ENCODE measurements at regions not wholly inside any gene's neighbourhood (a gene's known extent, or its start where the extent isn't known, plus 50 kb on each side); places are given as distances from the start of the nearest gene placed in this dataset.

- Histone ChIP-seq H3K4me1 (ENCODE audit: insufficient read depth, low read length) (no peaks in the 10 kb centered on the region), H3K27ac (ENCODE audit: low read depth in 1 of 2, low read length in 2 of 2) (no peak overlapping the region), H3K36me3 (ENCODE audit: insufficient read depth, low read length) (no peaks in the 10 kb centered on the region), H3K27me3 (ENCODE audit: control insufficient read depth in 1 of 2, insufficient read depth in 2 of 2, low read length in 2 of 2) (peaks cover 0 to 7% of the 10 kb centered on the region in 2 experiments), H3K4me3 (ENCODE audit: low read length) (no peak overlapping the region), H3K9me3 (ENCODE audit: control insufficient read depth in 1 of 2, insufficient read depth in 1 of 2, low read length in 2 of 2) (no peaks in the 10 kb centered on the region)
- POLR2A ChIA-PET, result no interaction called here
- TF ChIP-seq, protein P1, sequence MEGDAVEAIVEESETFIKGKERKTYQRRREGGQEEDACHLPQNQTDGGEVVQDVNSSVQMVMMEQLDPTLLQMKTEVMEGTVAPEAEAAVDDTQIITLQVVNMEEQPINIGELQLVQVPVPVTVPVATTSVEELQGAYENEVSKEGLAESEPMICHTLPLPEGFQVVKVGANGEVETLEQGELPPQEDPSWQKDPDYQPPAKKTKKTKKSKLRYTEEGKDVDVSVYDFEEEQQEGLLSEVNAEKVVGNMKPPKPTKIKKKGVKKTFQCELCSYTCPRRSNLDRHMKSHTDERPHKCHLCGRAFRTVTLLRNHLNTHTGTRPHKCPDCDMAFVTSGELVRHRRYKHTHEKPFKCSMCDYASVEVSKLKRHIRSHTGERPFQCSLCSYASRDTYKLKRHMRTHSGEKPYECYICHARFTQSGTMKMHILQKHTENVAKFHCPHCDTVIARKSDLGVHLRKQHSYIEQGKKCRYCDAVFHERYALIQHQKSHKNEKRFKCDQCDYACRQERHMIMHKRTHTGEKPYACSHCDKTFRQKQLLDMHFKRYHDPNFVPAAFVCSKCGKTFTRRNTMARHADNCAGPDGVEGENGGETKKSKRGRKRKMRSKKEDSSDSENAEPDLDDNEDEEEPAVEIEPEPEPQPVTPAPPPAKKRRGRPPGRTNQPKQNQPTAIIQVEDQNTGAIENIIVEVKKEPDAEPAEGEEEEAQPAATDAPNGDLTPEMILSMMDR (IDR thresholded peaks at IDR 0.05), result no peak
- intact Hi-C loops (cut with DNase I, micrococcal nuclease), result no loop called here
- DNase-seq (no peak), ATAC-seq (ENCODE audit: poor library complexity) (no peak)
- CTCF ChIA-PET, result no interaction called here
- no peaks in the 10 kb centered on the region for H3K4me1 Mint-ChIP-seq (ENCODE audit: low read depth)
- H3K27ac Mint-ChIP-seq, result no peak overlapping the region
- H3K4me3 Mint-ChIP-seq, result no peak overlapping the region
- no peaks in the 10 kb centered on the region for H3K9me3 Mint-ChIP-seq
- no peaks in the 10 kb centered on the region for H3K36me3 Mint-ChIP-seq (ENCODE audit: low read depth)
- peaks cover 34% of the 10 kb centered on the region for H3K27me3 Mint-ChIP-seq
Observed at GRCh38 chr14:38880643-38881524, 222.2 kb downstream of the SEC23A start.

DNA sequence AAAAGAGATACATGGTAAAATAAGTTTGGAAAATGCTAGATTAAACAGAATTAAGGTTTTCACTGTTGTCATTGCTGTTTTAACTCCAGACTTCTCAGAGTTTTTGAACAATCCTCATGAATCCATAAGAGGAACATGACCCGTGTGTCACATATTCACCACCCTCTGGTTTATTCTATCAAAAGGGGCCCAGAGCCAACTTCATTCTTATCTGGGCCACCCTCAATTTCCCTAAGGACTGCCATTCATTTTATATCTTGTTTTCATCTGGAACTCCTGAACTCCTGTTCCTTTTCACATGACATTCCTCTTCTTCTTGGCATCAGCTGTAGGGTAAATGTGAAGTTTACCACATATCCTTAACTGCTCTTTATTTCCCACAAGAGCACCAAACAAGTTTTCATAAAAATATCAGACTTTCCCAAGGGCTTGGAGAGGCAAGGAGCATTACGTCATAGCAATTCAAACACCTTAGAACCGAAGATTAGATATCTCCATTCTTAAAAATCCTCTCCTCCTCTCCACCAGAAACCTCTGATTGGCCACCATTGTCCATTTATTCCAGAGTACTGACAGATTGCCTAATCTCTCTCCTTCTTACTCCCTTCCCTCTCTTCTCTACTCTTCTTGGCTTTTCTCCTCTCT, 225.2 kb downstream of the SEC23A start:
- TF ChIP-seq, protein P1 (IDR thresholded peaks at IDR 0.05), result no peak
- Mint-ChIP-seq H3K27ac (no peak overlapping the region), H3K27me3 (peaks cover 30% of the 10 kb centered on the region), H3K9me3 (no peaks in the 10 kb centered on the region), H3K36me3 (ENCODE audit: low read depth) (no peaks in the 10 kb centered on the region), H3K4me3 (no peak overlapping the region), H3K4me1 (ENCODE audit: low read depth) (no peaks in the 10 kb centered on the region)
- POLR2A ChIA-PET, result no interaction called here
- DNase-seq (no peak), ATAC-seq (ENCODE audit: poor library complexity) (no peak)
- H3K27me3 ChIP-seq (ENCODE audit: control insufficient read depth in 1 of 2, insufficient read depth in 2 of 2, low read length in 2 of 2), result no peaks in the 10 kb centered on the region
- H3K9me3 ChIP-seq (ENCODE audit: control insufficient read depth in 1 of 2, insufficient read depth in 1 of 2, low read length in 2 of 2), result no peaks in the 10 kb centered on the region
- intact Hi-C loops (cut with DNase I, micrococcal nuclease), result no loop called here
- no peak overlapping the region for H3K27ac ChIP-seq (ENCODE audit: low read depth in 1 of 2, low read length in 2 of 2)
- no peaks in the 10 kb centered on the region for H3K36me3 ChIP-seq (ENCODE audit: insufficient read depth, low read length)
- no peaks in the 10 kb centered on the region for H3K4me1 ChIP-seq (ENCODE audit: insufficient read depth, low read length)
- H3K4me3 ChIP-seq (ENCODE audit: low read length), result no peak overlapping the region
- CTCF ChIA-PET, result no interaction called here

DNA sequence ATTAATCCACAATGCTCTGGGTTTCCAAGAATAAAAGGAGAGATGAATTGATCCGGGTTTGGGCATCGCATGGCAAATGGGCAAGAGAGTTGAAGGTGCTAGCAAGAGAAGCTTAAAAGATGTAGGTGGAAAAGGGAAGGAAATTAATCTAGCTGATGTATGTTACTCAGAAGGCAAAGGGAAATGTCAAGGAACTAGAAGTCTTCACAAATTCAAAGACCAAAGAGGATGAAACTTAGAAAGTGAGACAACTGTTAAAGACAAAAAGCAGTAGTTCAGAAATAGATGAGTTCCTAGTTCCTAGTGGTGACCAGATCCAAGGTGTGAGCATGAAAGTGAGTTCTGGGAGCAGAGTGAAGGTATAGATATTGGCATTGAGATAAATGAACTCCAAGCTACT, 228.3 kb downstream of the SEC23A start:
- ChIA-PET POLR2A (no interaction called here), CTCF (interaction anchor here (1.2 kb wide), 1 partner anchor 9 kb away, joined by 3 read pairs; no protein-coding TSS in a partner anchor)
- H3K27ac ChIP-seq (ENCODE audit: low read depth in 1 of 2, low read length in 2 of 2), result no peak overlapping the region
- peaks cover 14% of the 10 kb centered on the region for H3K27me3 Mint-ChIP-seq
- H3K9me3 Mint-ChIP-seq, result no peaks in the 10 kb centered on the region
- no peak overlapping the region for H3K4me3 ChIP-seq (ENCODE audit: low read length)
- ATAC-seq (ENCODE audit: poor library complexity) (no peak), DNase-seq (no peak)
- no peak overlapping the region for H3K4me3 Mint-ChIP-seq
- no peaks in the 10 kb centered on the region for H3K36me3 ChIP-seq (ENCODE audit: insufficient read depth, low read length)
- H3K4me1 Mint-ChIP-seq (ENCODE audit: low read depth), result no peaks in the 10 kb centered on the region
- H3K36me3 Mint-ChIP-seq (ENCODE audit: low read depth), result no peaks in the 10 kb centered on the region
- no peak overlapping the region for H3K27ac Mint-ChIP-seq
- intact Hi-C loops (cut with DNase I, micrococcal nuclease), result no loop called here
- H3K4me1 ChIP-seq (ENCODE audit: insufficient read depth, low read length), result no peaks in the 10 kb centered on the region
- H3K27me3 ChIP-seq (ENCODE audit: control insufficient read depth in 1 of 2, insufficient read depth in 2 of 2, low read length in 2 of 2), result no peaks in the 10 kb centered on the region
- H3K9me3 ChIP-seq (ENCODE audit: control insufficient read depth in 1 of 2, insufficient read depth in 1 of 2, low read length in 2 of 2), result no peaks in the 10 kb centered on the region
- TF ChIP-seq, protein P1 (IDR thresholded peaks at IDR 0.05), result no peak
